Activated naive CD4-positive, alpha-beta T cell treated with anti-CD3 and anti-CD28 coated beads for 36 hours (primary cell): ENCODE measurements at regions not wholly inside any gene's neighbourhood (a gene's known extent, or its start where the extent isn't known, plus 50 kb on each side); places are given as distances from the start of the nearest gene placed in this dataset.
"Not testable (repeated sequence)": the region's sequence is repeated elsewhere in the genome, so short reads cannot be mapped to it uniquely, and the experiment has no call there.

ENCODE experiments used
- CTCF ChIA-PET: fragments of 350-600 bp; sonication (Branson Sonifier 250); formaldehyde crosslinking; loops from one replicate; lab custom pipeline; 2021; ENCODE audit warnings: antibody characterized with exemption; lab: Charles Lee
- DNase-seq: peaks from one replicate; pipeline ENCODE4 v3.0.0-alpha.2; 2020
- H3K27ac Mint-ChIP-seq: one replicate; pipeline ENCODE4 v1.8.0; 2021; ENCODE audit warnings: mild to moderate bottlenecking, mixed read lengths
- H3K27me3 Mint-ChIP-seq: one replicate; pipeline ENCODE4 v1.8.0; 2021; ENCODE audit warnings: low read depth, mixed read lengths
- H3K36me3 Mint-ChIP-seq: one replicate; pipeline ENCODE4 v1.8.0; 2021; ENCODE audit warnings: low read depth, mixed read lengths
- H3K4me1 Mint-ChIP-seq: one replicate; pipeline ENCODE4 v1.8.0; 2021; ENCODE audit warnings: low read depth, mixed read lengths
- H3K4me3 Mint-ChIP-seq: one replicate; pipeline ENCODE4 v1.8.0; 2021; ENCODE audit warnings: mild to moderate bottlenecking, moderate library complexity, mixed read lengths
- H3K9me3 Mint-ChIP-seq: one replicate; pipeline ENCODE4 v1.8.0; 2021; ENCODE audit warnings: mixed read lengths
- intact Hi-C: fragments of 100-400 bp; cut with micrococcal nuclease; formaldehyde crosslinking; loops from one replicate; pipeline ENCODE4 v1.15.1; 2023

DNA sequence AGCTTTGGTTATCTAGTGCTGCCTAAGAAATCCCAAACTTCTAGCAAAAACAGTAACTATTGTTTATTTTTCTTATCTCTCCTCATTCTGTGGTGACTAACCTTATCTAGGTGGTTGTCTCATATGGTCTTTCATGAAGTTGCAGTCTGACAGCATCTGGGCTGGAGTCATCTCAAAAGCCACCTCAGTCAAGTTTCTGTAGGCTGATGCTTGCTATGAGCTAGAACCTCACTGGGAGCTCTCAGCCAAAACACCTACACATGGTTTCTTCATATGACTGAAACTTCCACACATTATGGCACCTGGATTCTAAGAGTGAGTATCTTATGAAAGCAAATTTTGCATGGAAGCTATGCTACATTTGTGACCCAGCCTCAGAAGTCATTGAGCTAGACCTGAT lies 596.4 kb upstream of the VRK2 start:
- intact Hi-C loops = no loop called here

DNA sequence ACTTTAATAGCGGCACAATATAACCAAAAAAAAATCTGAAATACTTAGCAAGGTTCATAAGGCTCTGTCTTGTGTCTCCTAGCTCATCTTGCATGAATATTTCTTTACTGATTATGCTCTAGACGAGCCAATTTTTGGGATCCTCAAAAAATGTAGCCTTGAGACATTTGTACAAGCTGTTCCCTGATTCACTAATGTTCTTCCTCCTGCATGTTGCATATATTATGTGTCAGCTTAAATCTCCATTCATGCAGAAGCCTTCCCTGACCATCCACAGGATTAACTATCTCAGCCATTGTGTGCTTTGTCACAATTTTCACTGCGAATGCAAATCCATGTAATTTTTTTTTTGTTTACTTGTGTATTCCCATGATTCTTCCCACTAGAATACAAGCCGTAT lies 594.0 kb upstream of the VRK2 start:
- Mint-ChIP-seq H3K4me1 (no peaks in the 10 kb centered on the region), H3K4me3 (no peak overlapping the region), H3K27ac (no peak overlapping the region), H3K36me3 (no peaks in the 10 kb centered on the region), H3K9me3 (peaks cover 5% of the 10 kb centered on the region), H3K27me3 (no peaks in the 10 kb centered on the region)
- CTCF ChIA-PET = no interaction called here
- DNase-seq = no peak
- intact Hi-C loops = no loop called here

More for the DNA sequence above, 596.4 kb upstream of the VRK2 start:
- Mint-ChIP-seq H3K4me1 (no peaks in the 10 kb centered on the region), H3K27me3 (no peaks in the 10 kb centered on the region), H3K9me3 (peaks cover 5% of the 10 kb centered on the region), H3K27ac (no peak overlapping the region), H3K4me3 (no peak overlapping the region), H3K36me3 (no peaks in the 10 kb centered on the region)
- CTCF ChIA-PET = no interaction called here
- no peak for DNase-seq

DNA sequence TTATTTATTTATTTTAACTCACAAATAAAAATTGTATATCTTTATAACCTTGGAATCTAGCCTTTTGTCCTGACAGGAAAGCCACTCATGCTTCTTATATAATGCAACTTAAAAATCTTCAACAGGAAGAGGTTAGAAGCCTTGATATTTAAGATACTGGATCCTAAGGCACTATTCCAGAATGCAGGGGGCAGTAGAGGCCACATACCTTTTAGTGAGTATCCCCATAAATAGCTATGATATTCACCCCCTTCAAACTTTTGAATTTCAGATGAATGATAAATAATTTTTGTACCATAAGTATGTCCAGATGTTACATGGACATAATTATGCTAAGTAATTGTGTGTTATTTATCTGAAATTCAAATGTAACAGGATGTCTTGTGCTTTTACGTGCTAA lies 592.7 kb upstream of the VRK2 start:
- no peak overlapping the region for H3K27ac Mint-ChIP-seq
- no peak for DNase-seq
- no peaks in the 10 kb centered on the region for H3K27me3 Mint-ChIP-seq
- no peak overlapping the region for H3K4me3 Mint-ChIP-seq
- CTCF ChIA-PET = no interaction called here
- no peaks in the 10 kb centered on the region for H3K36me3 Mint-ChIP-seq
- peaks cover 7% of the 10 kb centered on the region for H3K9me3 Mint-ChIP-seq
- H3K4me1 Mint-ChIP-seq = no peaks in the 10 kb centered on the region
- intact Hi-C loops = no loop called here

DNA sequence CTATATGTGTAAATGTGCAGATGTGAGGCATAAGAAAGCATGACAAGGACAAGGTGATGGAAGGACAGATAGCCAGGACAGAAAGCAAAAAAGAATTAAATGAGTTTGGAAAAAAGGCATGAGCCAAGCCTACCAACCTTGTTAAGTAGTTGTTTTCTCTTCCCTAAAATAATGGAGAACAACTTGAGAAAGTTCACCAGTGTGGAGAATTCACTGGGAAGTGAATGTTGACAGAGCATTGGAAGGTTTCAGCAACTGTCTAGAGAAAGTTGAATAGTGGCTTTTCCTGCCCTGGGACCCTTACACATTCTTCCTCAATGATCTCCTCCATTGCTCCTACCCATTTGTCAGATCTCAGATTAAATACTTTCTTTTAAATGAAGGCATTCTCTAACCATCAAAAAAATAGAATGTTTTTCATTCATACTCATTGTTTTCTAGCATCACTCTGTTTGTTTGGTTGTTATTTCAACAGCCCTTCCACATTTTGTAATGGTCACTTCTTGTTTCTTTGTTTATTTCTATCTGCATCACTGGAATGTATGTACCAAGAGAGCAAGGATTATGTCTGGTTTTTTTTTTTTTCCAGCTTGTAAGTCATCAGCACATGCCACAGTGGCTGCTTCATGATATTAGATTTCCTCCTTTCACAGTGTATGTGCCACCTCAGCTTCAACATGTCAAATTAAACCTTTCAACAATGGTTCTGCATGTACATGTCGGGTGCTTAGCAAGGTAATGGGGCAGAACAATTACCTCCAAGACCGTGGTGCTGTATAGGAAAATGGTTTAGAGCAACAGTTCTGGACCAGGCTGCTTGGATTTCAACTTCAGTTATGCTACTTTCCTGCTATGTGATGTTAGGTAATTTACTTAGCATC lies 586.0 kb upstream of the VRK2 start:
- peaks cover 9% of the 10 kb centered on the region for H3K9me3 Mint-ChIP-seq
- no peak for DNase-seq
- intact Hi-C loops = no loop called here
- no peaks in the 10 kb centered on the region for H3K4me1 Mint-ChIP-seq
- H3K4me3 Mint-ChIP-seq = no peak overlapping the region
- H3K27ac Mint-ChIP-seq = no peak overlapping the region
- no peaks in the 10 kb centered on the region for H3K36me3 Mint-ChIP-seq
- CTCF ChIA-PET = no interaction called here
- H3K27me3 Mint-ChIP-seq = no peaks in the 10 kb centered on the region

DNA sequence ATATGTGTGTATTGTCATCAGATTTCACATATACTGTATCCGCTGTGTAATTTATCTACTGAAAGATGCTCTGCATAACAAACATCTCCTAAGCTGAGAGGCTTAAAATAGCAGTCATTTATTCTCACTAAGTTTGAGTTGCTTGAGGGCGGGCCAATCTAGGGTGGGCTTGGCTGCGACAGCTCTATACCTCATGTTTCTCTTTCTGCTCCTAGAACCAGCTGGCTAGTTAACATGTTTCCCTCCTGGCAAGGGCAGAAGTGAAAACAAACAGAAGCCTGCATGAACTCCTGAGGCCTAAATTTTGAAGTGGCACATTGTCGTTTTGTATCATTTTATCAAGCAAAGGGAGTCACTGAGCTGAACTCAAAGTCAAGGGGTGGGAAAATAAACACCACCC lies 585.0 kb upstream of the VRK2 start:
- Mint-ChIP-seq H3K4me1 (no peaks in the 10 kb centered on the region), H3K4me3 (no peak overlapping the region), H3K27ac (no peak overlapping the region), H3K27me3 (no peaks in the 10 kb centered on the region), H3K36me3 (no peaks in the 10 kb centered on the region), H3K9me3 (peaks cover 9% of the 10 kb centered on the region)
- DNase-seq = no peak
- intact Hi-C loops = no loop called here
- CTCF ChIA-PET = no interaction called here

DNA sequence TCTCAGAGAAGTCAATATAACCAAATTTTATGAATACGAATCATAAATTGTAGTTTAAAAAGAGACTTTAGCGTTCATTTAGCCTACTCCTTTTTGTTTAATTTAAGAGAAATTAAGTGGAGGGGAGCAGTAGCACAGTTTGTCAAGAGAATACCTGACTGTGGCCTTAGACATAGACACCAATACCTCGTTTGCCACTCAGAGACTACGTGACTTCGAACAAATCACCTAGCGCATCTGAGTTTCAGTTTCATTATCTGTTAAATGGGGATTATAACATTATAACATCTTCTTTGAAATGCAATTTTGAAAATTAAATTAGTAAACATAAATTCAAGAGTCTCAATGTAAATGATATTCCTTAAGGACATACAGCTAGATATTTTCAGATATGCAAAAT lies 581.5 kb upstream of the VRK2 start:
- Mint-ChIP-seq H3K9me3 (peaks cover 4% of the 10 kb centered on the region), H3K4me1 (no peaks in the 10 kb centered on the region), H3K27me3 (no peaks in the 10 kb centered on the region), H3K27ac (no peak overlapping the region), H3K4me3 (no peak overlapping the region), H3K36me3 (no peaks in the 10 kb centered on the region)
- intact Hi-C loops = no loop called here
- DNase-seq = no peak
- CTCF ChIA-PET = no interaction called here

DNA sequence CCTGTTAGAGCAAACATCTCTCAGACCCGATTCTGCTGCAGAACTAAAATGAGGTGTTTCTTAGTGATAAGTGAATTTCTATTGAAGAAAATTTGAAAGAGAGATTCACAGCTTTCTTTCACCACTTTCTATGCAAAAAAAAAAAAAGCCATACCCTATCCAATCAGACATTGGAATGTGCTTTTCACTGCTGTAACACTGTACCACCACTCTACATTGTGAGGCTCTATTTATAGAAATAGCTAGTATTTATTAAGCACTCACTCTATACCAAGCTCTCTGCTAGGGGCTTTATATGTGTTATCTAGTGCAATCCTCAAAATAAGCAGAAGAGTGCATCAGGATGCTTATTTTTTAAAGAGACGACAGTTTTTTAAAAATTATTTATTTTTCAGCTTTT lies 580.6 kb upstream of the VRK2 start:
- Mint-ChIP-seq H3K9me3 (peaks cover 4% of the 10 kb centered on the region), H3K27me3 (no peaks in the 10 kb centered on the region), H3K36me3 (no peaks in the 10 kb centered on the region), H3K4me3 (no peak overlapping the region), H3K4me1 (no peaks in the 10 kb centered on the region), H3K27ac (no peak overlapping the region)
- no peak for DNase-seq
- CTCF ChIA-PET = no interaction called here
- intact Hi-C loops = no loop called here

DNA sequence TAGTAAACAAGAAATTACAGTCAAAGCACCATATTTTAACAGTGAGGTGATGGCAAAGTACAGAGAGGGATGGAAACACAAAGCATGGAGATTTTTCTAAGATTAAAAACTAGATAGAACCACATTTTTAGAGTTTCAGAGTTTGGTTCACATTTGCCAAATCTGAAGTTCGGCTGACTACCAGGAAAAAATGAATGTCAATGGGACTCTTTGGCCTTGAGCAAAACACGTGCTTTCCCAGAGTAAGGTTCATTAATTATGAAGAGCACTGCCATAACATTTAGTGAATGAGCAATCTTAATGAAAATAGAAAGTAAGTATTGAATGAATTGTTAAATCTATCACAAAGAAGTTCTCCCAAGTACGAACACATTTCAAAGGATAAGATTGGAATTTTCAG lies 571.2 kb upstream of the VRK2 start:
- CTCF ChIA-PET = no interaction called here
- intact Hi-C loops = no loop called here
- Mint-ChIP-seq H3K9me3 (peaks cover 4% of the 10 kb centered on the region), H3K27me3 (no peaks in the 10 kb centered on the region), H3K4me3 (no peak overlapping the region), H3K36me3 (no peaks in the 10 kb centered on the region), H3K4me1 (no peaks in the 10 kb centered on the region), H3K27ac (no peak overlapping the region)
- DNase-seq = no peak

DNA sequence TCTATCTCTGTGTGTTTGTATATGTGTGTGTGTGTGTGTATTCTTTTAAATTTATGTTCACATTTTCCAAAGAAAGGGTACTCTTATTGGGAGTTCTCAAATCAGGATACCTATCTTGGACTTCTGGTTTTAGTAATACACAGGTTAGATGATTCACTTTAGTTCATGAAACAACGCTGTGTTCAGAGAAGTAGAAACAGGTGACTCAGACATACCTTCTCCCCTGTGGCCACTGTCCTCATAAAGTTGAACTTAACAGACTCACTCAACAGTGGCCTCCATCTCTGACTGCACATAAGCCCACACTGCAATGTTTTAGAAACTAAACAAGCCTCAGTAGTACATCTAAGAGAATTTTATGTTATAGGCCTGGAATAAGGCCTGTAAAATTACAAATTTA lies 566.6 kb upstream of the VRK2 start:
- DNase-seq = no peak
- Mint-ChIP-seq H3K4me3 (no peak overlapping the region), H3K27ac (no peak overlapping the region), H3K9me3 (peaks cover 4% of the 10 kb centered on the region), H3K4me1 (no peaks in the 10 kb centered on the region), H3K27me3 (no peaks in the 10 kb centered on the region), H3K36me3 (no peaks in the 10 kb centered on the region)
- CTCF ChIA-PET = no interaction called here
- intact Hi-C loops = no loop called here

DNA sequence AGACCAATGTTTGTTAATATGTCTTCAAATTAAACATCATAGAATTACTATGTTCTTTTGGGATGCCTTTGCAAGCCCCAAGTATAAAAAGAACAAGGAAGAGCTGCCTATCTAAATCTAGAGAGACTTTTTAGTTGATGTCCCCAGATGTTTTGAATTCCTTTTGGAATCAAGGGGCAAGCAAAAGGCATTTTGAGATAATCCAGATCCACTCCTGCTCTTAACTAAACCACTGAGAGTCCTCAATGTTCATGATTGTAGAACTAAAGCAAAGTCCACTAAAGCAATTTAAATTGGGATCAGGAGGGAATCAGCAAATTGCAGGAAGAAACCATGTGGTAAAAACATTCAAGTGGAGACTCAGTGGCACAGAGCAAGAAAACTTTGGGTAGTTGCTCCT lies 558.5 kb upstream of the VRK2 start:
- intact Hi-C loops = no loop called here
- no peak overlapping the region for H3K4me3 Mint-ChIP-seq
- CTCF ChIA-PET = no interaction called here
- DNase-seq = no peak
- no peaks in the 10 kb centered on the region for H3K4me1 Mint-ChIP-seq
- peaks cover 2% of the 10 kb centered on the region for H3K9me3 Mint-ChIP-seq
- peaks cover 5% of the 10 kb centered on the region for H3K27me3 Mint-ChIP-seq
- no peaks in the 10 kb centered on the region for H3K36me3 Mint-ChIP-seq
- H3K27ac Mint-ChIP-seq = no peak overlapping the region

DNA sequence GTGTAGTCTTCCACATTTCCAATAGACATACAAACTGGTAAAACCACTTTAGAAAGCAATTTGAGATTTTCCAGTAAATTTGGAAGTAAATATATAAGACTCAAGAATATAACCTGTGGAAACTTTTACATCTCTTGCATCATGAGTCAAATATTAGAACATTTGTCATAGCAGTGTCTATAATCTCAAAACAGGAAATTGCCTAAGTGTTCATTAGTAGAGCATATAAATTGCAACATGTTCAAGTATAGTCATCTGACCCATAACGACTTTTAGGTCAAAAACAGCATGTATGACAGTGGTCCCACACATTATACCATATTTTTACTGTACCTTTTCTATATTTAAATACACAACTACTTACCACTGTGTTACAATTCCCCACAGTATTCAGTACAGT lies 555.9 kb upstream of the VRK2 start:
- intact Hi-C loops = no loop called here
- H3K27ac Mint-ChIP-seq = no peak overlapping the region
- peaks cover 3% of the 10 kb centered on the region for H3K27me3 Mint-ChIP-seq
- H3K4me1 Mint-ChIP-seq = no peaks in the 10 kb centered on the region
- H3K9me3 Mint-ChIP-seq = peaks cover 2% of the 10 kb centered on the region
- no peak overlapping the region for H3K4me3 Mint-ChIP-seq
- CTCF ChIA-PET = no interaction called here
- DNase-seq = no peak
- no peaks in the 10 kb centered on the region for H3K36me3 Mint-ChIP-seq

DNA sequence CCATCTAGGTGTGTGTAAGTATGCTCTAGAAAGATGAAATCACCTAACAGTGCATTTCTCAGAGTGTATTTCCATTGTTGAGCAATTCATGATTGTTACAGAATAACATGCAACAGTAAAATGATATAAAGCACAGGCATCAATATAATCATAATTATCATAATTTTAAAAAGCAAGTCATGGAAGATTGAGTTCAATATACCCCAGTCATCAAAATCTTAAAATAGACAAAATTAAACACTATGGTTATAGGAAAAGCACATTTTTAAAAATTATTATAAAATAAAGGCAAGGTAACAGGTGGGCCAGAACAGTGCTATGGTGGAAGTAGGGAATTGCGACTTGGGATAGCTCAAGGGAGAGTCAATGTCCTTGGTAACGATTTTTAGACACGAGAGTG lies 555.4 kb upstream of the VRK2 start:
- Mint-ChIP-seq H3K4me3 (no peak overlapping the region), H3K27ac (no peak overlapping the region), H3K9me3 (peaks cover 2% of the 10 kb centered on the region), H3K27me3 (peaks cover 3% of the 10 kb centered on the region), H3K36me3 (no peaks in the 10 kb centered on the region), H3K4me1 (no peaks in the 10 kb centered on the region)
- CTCF ChIA-PET = no interaction called here
- intact Hi-C loops = no loop called here
- no peak for DNase-seq

DNA sequence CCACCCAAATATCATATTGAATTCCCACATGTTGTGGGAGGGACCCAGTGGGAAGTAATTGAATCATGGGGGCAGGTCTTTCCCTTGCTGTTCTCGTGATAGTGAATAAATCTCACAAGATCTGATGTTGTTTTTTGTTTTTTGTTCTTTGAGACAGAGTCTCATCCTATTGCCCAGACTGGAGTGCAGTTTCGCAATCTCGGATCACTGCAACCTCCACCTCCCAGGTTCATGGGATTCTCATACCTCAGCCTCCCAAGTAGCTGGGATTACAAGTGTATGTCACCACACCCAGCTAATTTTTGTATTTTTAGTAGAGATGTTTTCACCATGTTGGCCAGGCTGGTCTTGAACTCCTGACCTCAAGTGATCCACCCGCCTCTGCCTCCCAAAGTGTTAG lies 552.6 kb upstream of the VRK2 start:
- H3K9me3 Mint-ChIP-seq, H3K36me3 Mint-ChIP-seq, H3K27me3 Mint-ChIP-seq, H3K4me1 Mint-ChIP-seq, H3K27ac Mint-ChIP-seq, intact Hi-C loops, DNase-seq, H3K4me3 Mint-ChIP-seq: not testable (repeated sequence)
- CTCF ChIA-PET = interaction anchor here (0.6 kb wide), 1 partner anchor 1578 kb away, joined by 4 read pairs; no protein-coding TSS in a partner anchor
